ENCODE measurements at regions not wholly inside any gene's neighbourhood (a gene's known extent, or its start where the extent isn't known, plus 50 kb on each side); places are given as distances from the start of the nearest gene placed in this dataset.

DNA sequence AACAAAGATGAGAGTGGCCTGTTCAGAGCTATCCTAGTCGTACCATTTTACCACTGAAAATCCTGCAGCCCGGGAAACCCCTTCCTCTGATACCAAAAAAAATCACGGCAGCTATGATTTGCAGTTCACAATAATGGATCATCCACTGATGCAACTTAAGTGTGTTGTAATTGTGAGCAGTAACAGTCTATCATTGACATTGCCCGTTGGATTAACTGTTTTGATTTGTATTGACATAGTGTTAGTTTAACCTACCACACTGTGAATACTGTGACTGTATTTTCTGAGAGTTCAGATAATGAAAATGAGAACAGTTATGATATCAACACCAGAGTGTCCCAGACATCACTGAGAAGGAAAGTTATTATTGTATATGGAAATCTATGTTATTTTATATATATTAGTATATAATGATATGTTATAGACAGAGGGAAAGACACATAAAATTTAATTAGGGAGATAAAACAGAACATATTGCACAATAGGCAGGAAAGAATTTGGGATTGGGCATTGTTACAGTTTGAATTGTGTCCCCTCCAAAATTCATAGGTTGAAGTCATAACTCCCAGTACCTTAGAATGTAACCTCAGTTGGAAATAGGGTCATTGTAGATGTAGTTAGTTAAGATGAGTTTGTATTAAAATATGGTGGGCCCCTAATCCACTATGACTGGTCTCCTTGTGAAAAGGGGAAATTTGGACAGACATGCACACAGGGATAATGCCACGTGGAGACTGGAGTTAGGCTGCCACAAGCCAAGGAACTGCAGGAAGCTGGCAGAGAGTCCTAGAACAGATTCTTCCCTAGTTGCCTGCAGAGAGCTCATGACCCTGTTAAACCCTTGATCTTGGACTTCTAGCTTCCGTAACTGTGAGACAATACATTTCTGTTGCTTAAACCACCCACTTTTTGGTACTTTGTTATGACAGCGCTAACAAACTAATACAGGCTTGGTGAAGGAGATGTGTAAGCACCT, 54.4 kb downstream of the TLCD4 start:
- dilution Hi-C loops (cut with MboI; ENCODE audit: extremely low pct_ligation_motif_present, low sequenced_read_pairs): no loop called here
- H3K79me2 ChIP-seq (ENCODE audit: control insufficient read depth, insufficient read depth, low read length): no peaks in the 10 kb centered on the region
- H3K4me3 ChIP-seq (replicated peaks in 1 of 3; ENCODE audit: insufficient read depth in 1 of 3, low read depth in 1 of 3, low read length in 3 of 3): no peak overlapping the region
- H3K27ac ChIP-seq (ENCODE audit: insufficient read depth, low read depth, low read length): no peak overlapping the region
- H2AFZ ChIP-seq (ENCODE audit: low read depth, low read length): no peak overlapping the region
- H3K4me1 ChIP-seq (ENCODE audit: control insufficient read depth, extremely low read depth, insufficient read depth, low read length): no peaks in the 10 kb centered on the region
- H4K20me1 ChIP-seq (replicated peaks; ENCODE audit: control insufficient read depth, extremely low read depth, insufficient read depth, low read length): no peaks in the 10 kb centered on the region
- ChIA-PET POLR2A (no interaction called here), CTCF (interaction anchor here (1.0 kb wide), 1 partner anchor 62 kb away, joined by 3 read pairs; the partner anchor contains the start of gene RWDD3)
- no peak overlapping the region for H3K9ac ChIP-seq (replicated peaks; ENCODE audit: extremely low read depth, insufficient read depth, low read length)
- no TSS peak for BruUV-seq (replicated peaks)
- no peaks in the 10 kb centered on the region for H3K9me1 ChIP-seq (replicated peaks; ENCODE audit: control insufficient read depth, extremely low read depth, insufficient read depth, low read length)
- no peaks in the 10 kb centered on the region for H3K9me3 ChIP-seq (replicated peaks; ENCODE audit: control insufficient read depth, insufficient read depth, low read length)
- no peaks in the 10 kb centered on the region for H3K36me3 ChIP-seq (ENCODE audit: control insufficient read depth in 2 of 2, extremely low read depth in 1 of 2, insufficient read depth in 2 of 2, low read length in 2 of 2)
- TF ChIP-seq JUN (IDR thresholded peaks at IDR 0.05; ENCODE audit: borderline replicate concordance, insufficient read depth, insufficient read length, low read depth) (no peak), POLR2AphosphoS5 (IDR thresholded peaks at IDR 0.05; ENCODE audit: insufficient read depth, low read depth, low read length) (no peak)
- intact Hi-C loops (cut with micrococcal nuclease): no loop called here
- DNase-seq (ENCODE audit: low read depth, low spot score): no peak
- no peak for FAIRE-seq
- H3K4me2 ChIP-seq (ENCODE audit: insufficient read depth, low read length): no peak overlapping the region
- H3K27me3 ChIP-seq (ENCODE audit: control insufficient read depth in 2 of 2, insufficient read depth in 2 of 2, low read length in 2 of 2): no peaks in the 10 kb centered on the region

DNA sequence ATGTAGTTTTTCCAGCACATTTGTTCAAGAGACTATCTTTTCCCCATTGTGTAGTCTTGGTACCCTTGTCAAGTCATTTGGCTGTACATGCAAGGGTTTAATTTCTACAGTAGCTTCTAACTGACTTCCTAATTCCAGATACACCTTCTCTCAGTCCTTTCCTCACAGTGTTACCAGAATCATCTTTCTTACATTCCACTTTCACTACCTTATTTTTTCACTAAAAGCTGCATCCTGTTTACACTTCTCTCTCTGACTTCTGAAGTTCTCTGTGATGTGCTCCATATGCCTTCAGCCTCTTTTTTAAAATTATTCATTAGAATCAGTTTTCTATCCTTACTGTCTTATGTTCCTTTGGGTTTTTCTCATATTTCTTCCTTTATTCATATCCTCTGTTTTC, 57.1 kb upstream of the RWDD3 start:
- H4K20me1 ChIP-seq (replicated peaks; ENCODE audit: control insufficient read depth, extremely low read depth, insufficient read depth, low read length): no peaks in the 10 kb centered on the region
- H3K4me2 ChIP-seq (ENCODE audit: insufficient read depth, low read length): no peak overlapping the region
- no TSS peak for BruUV-seq (replicated peaks)
- no peaks in the 10 kb centered on the region for H3K27me3 ChIP-seq (ENCODE audit: control insufficient read depth in 2 of 2, insufficient read depth in 2 of 2, low read length in 2 of 2)
- no peak overlapping the region for H3K27ac ChIP-seq (ENCODE audit: insufficient read depth, low read depth, low read length)
- no peaks in the 10 kb centered on the region for H3K36me3 ChIP-seq (ENCODE audit: control insufficient read depth in 2 of 2, extremely low read depth in 1 of 2, insufficient read depth in 2 of 2, low read length in 2 of 2)
- no peak for DNase-seq (ENCODE audit: low read depth, low spot score)
- no peak overlapping the region for H3K9ac ChIP-seq (replicated peaks; ENCODE audit: extremely low read depth, insufficient read depth, low read length)
- H3K4me3 ChIP-seq (replicated peaks in 1 of 3; ENCODE audit: insufficient read depth in 1 of 3, low read depth in 1 of 3, low read length in 3 of 3): no peak overlapping the region
- dilution Hi-C loops (cut with MboI; ENCODE audit: extremely low pct_ligation_motif_present, low sequenced_read_pairs) (no loop called here), intact Hi-C loops (cut with micrococcal nuclease) (no loop called here)
- FAIRE-seq: no peak
- H3K9me3 ChIP-seq (replicated peaks; ENCODE audit: control insufficient read depth, insufficient read depth, low read length): no peaks in the 10 kb centered on the region
- POLR2A ChIA-PET: no interaction called here
- no peaks in the 10 kb centered on the region for H3K9me1 ChIP-seq (replicated peaks; ENCODE audit: control insufficient read depth, extremely low read depth, insufficient read depth, low read length)
- CTCF ChIA-PET: no interaction called here
- no peaks in the 10 kb centered on the region for H3K4me1 ChIP-seq (ENCODE audit: control insufficient read depth, extremely low read depth, insufficient read depth, low read length)
- H3K79me2 ChIP-seq (ENCODE audit: control insufficient read depth, insufficient read depth, low read length): no peaks in the 10 kb centered on the region
- TF ChIP-seq JUN (IDR thresholded peaks at IDR 0.05; ENCODE audit: borderline replicate concordance, insufficient read depth, insufficient read length, low read depth) (no peak), EZH2 (IDR thresholded peaks at IDR 0.05; ENCODE audit: borderline replicate concordance, low read depth, low read length, severe bottlenecking) (no peak), GATA2 (IDR thresholded peaks at IDR 0.05; ENCODE audit: insufficient read depth, insufficient read length, low read depth, low read length) (no peak), FOS (IDR thresholded peaks at IDR 0.05; ENCODE audit: borderline replicate concordance, insufficient read depth, low read length) (no peak), MYC (IDR thresholded peaks at IDR 0.05; ENCODE audit: low read depth, low read length) (no peak), POLR2AphosphoS5 (IDR thresholded peaks at IDR 0.05; ENCODE audit: insufficient read depth, low read depth, low read length) (no peak)
- TF ChIP-seq, protein P1, sequence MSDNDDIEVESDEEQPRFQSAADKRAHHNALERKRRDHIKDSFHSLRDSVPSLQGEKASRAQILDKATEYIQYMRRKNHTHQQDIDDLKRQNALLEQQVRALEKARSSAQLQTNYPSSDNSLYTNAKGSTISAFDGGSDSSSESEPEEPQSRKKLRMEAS (IDR thresholded peaks at IDR 0.05; ENCODE audit: insufficient read depth, insufficient read length): no peak
- TF ChIP-seq, protein P2, sequence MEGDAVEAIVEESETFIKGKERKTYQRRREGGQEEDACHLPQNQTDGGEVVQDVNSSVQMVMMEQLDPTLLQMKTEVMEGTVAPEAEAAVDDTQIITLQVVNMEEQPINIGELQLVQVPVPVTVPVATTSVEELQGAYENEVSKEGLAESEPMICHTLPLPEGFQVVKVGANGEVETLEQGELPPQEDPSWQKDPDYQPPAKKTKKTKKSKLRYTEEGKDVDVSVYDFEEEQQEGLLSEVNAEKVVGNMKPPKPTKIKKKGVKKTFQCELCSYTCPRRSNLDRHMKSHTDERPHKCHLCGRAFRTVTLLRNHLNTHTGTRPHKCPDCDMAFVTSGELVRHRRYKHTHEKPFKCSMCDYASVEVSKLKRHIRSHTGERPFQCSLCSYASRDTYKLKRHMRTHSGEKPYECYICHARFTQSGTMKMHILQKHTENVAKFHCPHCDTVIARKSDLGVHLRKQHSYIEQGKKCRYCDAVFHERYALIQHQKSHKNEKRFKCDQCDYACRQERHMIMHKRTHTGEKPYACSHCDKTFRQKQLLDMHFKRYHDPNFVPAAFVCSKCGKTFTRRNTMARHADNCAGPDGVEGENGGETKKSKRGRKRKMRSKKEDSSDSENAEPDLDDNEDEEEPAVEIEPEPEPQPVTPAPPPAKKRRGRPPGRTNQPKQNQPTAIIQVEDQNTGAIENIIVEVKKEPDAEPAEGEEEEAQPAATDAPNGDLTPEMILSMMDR (IDR thresholded peaks at IDR 0.05; ENCODE audit: extremely low read depth in 1 of 2, insufficient read depth in 1 of 2, low read depth in 1 of 2, low read length in 2 of 2): no peak
- H2AFZ ChIP-seq (ENCODE audit: low read depth, low read length): no peak overlapping the region
